GM18505 (cell line): ENCODE measurements at regions not wholly inside any gene's neighbourhood (a gene's known extent, or its start where the extent isn't known, plus 50 kb on each side); places are given as distances from the start of the nearest gene placed in this dataset.
"Not testable (repeated sequence)": the region's sequence is repeated elsewhere in the genome, so short reads cannot be mapped to it uniquely, and the experiment has no call there.

ENCODE experiments used
- ATAC-seq: cut with Tn5 transposase; IDR thresholded peaks from one replicate; pipeline ENCODE4 v1.9.1; 2021; ENCODE audit not compliant: unreplicated experiment
- POLR2A ChIP-seq: IDR thresholded peaks from 4 replicates; pipeline ENCODE4 v1.6.1; 2011; ENCODE audit warnings: borderline replicate concordance; ENCODE audit not compliant: insufficient read depth, insufficient read length; ENCODE audit errors: extremely low read depth

DNA sequence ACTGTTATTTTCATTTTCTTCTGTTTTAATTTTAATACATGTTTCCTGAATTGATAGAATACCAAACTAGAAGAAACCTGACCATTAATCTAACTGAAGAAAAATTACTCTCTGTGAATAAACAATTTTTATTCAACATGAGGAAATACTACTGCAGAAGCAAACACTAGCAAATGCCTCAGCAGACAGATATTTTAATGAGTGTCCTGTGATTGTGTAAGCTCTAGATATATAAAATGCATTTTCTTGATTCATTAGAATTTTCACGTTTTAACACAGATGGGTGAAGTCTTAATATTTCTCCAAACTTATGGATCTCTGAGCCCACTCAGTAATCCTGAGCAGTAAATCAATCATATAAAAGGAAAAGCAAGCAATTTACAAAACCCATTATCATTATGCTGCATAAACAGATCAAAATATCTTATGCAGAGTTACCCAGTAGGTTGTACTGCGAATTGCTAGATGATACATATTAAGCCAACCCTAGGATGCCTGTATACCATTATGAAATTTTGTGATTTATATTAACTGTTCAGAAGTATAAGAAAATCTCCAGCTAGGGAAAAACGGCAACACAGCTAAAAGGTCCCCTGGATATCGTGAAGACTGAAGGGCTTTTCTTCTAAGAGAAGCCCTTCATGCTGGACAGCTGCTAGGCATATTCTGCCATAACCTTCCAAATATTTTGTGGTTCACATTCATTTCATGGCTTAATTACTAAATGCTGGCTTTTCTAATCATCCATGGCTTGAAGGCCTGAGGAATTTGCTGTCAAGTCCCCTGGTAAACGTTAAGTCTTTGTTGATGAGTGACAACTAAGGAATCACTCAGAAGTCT, 157.7 kb upstream of the TGFBR2 start:
- no peak for ATAC-seq
- TF ChIP-seq POLR2A: no peak

DNA sequence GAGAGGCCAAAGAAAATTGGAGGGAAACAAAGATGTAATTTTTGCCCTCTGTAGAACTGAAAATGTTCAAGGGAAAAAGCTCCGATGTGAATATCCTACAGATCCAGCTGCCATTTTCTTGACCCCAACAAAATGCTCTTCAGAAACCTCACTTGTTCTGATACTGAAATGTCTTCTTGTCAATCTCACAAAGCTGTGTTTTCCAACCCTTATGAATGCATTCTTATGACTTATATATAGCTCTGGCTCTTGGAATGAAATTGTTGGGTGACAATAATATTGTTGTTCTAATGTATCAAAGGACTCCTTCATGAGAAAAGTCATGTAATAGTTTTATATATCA, 157.1 kb upstream of the TGFBR2 start:
- TF ChIP-seq POLR2A: no peak
- no peak for ATAC-seq

DNA sequence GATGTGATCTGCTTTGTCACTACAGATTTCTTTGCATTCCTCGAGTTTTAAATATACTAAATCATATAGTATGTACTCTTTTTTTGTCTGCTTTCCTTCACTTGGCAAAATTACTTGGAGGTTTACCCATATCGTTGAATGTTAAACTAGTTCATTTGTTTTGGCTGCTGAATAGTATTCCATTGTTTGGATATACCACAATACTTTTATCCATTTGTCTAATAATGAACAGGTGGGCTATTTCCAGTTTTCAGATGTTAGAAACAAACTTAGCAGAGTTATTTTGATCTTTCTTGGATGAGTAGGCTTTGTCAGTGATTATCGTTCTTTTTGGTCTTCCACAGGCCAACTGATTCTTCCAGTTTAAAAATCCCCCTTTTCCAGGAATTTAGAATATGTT, 154.0 kb upstream of the TGFBR2 start:
- no peak for ATAC-seq
- no peak for TF ChIP-seq POLR2A

DNA sequence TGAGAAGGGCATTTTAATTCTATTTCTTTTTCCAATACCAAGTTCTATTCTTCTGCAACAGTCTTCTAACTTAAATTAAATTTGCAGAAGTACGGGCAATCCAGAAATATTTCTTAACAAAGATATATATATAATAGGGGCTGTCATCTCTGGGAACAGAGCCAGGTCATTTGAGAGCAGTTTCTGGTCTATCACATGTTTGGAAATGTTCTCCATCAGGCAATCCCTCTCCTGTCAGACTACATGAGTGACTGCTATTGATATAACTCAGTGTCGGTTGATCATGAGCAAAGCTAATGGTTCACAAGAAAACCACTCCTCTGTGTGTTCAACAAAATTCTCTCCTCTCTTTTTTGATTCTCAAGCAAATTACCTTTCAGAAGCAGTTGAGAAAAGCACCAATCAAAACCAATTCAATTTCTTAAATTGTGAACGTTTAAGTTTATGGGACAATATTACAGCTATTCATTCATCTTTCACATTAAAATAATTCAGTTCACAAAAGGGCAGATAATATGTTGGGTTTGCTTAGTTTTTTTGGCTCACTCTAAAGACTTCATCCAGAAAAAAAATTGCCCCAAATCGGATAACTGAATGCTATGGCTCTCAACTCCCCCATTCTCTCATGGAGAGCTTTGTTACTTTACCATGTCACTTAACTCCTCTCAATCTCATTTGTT, 152.9 kb upstream of the TGFBR2 start:
- no peak for TF ChIP-seq POLR2A
- no peak for ATAC-seq

DNA sequence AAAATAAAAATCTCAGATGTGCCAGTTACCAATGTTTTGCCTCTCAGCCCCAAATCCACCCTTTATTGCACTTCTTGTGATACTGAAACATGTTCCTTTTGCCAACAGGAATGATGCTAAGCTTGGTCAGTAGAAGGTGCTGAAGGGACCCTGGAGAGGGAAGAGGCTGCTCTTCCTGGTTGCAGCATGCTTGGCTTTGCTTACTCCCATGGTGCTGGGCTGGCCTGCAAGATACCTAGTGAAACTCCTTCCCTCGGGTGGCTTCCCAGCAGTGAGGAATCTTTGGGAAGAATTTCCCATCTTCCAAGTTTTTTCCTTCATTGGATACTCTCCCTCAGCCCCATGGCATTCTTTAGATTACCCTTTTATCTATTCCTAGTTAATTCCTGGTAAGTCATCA, 151.8 kb upstream of the TGFBR2 start:
- no peak for TF ChIP-seq POLR2A
- ATAC-seq: no peak

DNA sequence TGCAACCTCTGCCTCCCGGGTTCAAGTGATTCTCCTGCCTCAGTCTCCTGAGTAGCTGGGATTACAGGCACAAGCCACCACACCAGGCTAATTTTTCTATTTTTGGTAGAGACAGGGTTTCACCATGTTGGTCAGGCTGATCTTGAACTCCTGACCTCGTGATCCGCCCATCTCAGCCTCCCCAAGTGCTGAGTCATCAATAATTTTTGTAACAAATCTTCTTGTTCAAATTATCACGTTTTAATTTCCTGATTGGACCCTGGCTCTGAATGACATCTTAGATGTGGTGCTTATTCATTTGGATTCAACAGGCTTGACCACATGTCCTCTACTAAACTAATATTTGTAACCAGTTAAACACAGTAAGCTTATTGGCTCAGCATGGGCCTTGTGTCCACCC, 151.3 kb upstream of the TGFBR2 start:
- ATAC-seq: not testable (repeated sequence)

DNA sequence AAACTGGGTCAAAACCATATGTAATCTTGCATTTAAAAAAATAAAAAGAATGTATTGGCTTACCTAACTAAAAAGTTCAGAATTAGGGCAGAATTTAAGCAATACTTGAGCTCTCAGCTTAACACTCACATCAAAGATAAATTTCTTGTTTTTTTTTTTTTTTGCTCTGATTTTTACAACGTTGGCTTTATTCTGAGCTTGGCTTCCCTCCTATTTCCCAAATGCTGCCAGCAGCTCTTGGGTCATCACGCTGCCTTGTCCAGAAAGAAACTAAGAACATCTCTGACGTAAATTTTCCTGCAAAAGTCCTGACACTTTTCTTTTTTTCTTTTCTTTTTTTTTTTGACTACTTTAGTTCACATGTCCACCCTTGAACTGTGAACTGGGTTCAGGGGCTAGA, 150.6 kb upstream of the TGFBR2 start:
- ATAC-seq: no peak
- TF ChIP-seq POLR2A: no peak

DNA sequence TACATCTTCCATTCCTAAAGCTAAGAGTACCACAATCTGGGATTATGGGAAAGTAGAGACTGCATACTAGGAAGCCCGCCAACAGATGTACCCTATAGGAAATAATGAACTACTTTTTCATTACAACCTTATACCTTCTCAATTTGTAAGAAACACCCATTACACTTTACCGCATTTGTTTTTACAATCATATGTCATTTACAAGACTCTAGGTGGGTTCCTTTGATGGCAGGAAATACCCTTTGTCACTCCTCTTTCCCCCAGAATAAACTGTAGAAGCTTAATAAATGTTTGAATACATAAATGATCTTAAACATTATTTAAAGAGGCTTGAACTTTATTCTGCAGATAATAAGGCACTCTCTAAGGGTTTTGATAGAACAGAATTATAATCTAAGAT, 150.1 kb upstream of the TGFBR2 start:
- no peak for TF ChIP-seq POLR2A
- ATAC-seq: no peak

DNA sequence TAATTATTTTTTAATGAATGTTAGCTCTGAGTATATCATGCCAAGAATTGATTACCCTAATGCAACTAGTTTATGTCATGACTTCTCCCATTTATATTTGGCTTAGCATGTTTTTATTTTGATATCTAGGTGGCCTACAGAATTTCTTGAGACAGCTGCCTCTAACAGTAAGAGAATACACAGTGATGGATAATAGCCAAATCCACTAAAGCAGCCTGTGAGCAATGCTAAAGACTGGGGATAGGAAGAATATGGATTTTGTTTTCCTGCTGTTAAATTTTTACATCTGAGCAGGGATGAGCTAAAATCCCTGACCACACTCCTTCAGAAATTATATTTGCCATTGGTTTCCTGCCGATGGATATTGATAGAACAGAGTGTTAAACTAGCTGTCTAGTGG, 149.3 kb upstream of the TGFBR2 start:
- ATAC-seq: no peak

DNA sequence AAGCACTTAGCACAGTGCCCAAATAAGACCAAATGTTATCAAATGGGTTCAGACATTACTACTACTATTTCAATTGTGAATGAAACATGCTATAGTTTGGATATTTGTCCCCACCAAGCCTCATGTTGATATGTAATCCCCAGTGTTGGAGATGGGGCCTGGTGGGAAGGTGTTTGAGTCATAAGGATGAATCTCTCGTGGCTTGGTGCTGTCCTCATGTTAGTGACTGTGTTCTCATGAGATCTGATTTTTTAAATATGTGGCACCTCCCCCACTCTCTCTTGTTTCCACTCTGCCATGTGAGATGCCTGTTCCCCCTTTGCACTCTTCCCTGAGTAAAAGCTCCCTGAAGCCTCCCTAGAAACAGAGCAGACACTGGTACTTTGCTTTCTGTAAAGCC, 148.7 kb upstream of the TGFBR2 start:
- no peak for ATAC-seq
- no peak for TF ChIP-seq POLR2A

More for the DNA sequence above, 149.3 kb upstream of the TGFBR2 start:
- TF ChIP-seq POLR2A: no peak

DNA sequence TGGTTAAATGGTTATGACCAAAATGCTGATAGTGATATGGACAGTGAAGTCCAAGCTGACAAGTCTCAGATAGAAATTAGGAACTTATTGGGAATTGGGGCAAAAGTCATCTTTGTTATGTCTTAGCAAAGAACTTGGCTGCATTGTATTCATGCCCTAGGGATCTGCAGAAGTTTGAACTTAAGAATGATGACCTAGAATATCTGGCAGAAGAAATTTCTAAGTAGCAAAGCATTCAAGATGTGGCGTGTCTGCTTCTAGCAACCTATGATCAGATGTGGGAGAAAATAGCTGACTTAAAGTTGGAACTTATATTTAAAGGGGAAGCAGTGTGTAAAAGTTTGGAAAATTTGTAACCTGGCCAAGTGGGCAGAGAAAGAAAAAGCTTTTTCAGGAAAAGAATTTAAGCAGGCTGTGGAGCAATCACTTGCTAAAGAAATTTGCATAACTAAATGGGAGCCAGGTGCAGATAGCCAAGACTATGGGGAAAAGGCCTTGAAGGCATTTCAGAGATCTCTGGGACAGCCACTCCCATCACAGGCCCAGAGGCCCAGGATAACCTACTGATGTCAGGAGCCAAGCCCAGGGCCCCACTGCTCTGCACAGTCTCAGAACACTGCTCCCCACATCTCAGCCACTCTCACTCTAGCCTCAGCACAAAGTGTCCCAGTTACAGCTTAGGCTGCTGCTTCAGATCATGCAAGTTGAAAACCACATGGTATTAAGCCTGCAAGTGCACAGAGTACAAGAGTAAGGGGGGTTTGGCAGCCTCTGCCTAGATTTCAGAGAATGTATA, 147.8 kb upstream of the TGFBR2 start:
- TF ChIP-seq POLR2A: no peak

DNA sequence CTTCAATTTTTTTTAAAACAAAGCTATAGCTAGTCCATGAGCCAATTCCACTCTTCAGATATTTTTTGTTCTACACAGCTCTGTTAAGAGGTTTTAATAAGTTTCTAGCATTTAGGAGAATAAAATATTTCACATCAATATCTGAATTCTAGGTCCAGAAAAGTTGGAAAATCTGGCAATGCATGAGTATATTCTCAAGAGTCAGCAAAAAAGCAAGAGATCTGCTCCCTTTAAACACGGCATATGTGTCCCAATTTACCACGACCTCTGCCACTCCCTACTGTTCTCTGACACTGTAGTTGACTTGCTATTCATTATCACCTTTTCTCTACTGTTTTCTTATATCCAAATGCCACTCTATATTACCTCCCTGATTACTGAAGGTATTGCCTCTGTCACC, 145.1 kb upstream of the TGFBR2 start:
- no peak for TF ChIP-seq POLR2A
- ATAC-seq: no peak

More for the DNA sequence above, 147.8 kb upstream of the TGFBR2 start:
- ATAC-seq: no peak

DNA sequence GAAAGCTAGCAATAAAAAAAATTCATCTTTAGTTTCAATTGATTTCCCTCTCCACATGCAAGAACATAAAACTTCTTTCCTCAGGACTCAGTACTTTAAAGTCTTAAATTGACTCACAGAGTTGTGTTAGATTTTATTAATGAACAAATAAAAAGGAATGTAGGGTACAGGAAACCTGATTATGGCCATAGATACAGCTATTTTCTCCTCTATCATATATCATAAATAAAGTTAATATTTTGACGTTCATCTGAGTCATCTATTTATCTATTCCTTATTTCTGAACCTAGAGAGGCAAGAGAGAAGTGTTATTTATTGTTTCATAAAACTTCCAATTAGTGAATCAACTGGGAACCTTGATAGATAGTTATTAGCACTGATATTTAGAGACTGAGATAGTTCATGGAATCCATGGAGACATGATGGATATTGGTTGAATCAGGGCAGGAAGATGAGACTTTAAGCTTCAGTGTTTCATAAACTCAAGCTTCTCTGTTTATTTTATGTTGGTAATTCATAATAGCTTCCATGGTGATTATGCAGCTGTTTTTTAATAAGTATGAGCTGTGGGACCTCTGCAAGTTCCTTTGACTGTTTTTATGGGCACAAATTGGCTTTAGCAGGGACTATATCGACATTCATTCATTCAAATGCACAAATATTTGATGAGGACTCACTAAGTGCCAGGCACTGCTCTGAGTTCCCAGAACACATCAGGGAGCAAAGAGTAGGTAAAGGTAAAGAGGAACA, 143.5 kb upstream of the TGFBR2 start:
- ATAC-seq: no peak
- no peak for TF ChIP-seq POLR2A
